CD4-positive, alpha-beta T cell treated with Interleukin-12 subunit alpha and Interleukin-12 subunit beta, for 1 hour (primary cell): ENCODE measurements at regions not wholly inside any gene's neighbourhood (a gene's known extent, or its start where the extent isn't known, plus 50 kb on each side); places are given as distances from the start of the nearest gene placed in this dataset.
"Not testable (repeated sequence)": the region's sequence is repeated elsewhere in the genome, so short reads cannot be mapped to it uniquely, and the experiment has no call there.

Source experiments
- DNase-seq: peaks from one replicate; pipeline ENCODE4 v3.0.0-alpha.2; 2020

GRCh38 chr5:94102849-94103248, 361.4 kb upstream of the POU5F2 start:
- DNase-seq = no peak

- DNase-seq = not testable (repeated sequence)
Measured at GRCh38 chr5:94097384-94097783, 356.0 kb upstream of the POU5F2 start.

- DNase-seq = no peak
Measured at GRCh38 chr5:94094793-94095441, 353.5 kb upstream of the POU5F2 start.

- DNase-seq = no peak
Measured at GRCh38 chr5:94093300-94093699, 351.9 kb upstream of the POU5F2 start.

GRCh38 chr5:94086635-94087034, 345.2 kb upstream of the POU5F2 start:
- not testable (repeated sequence) for DNase-seq

- no peak for DNase-seq
Measured at GRCh38 chr5:94086194-94086593, 344.8 kb upstream of the POU5F2 start.

- no peak for DNase-seq
Measured at GRCh38 chr5:94082405-94082804, 341.0 kb upstream of the POU5F2 start.

GRCh38 chr5:94081088-94081487, 339.7 kb upstream of the POU5F2 start:
- no peak for DNase-seq

- DNase-seq = no peak
Measured at GRCh38 chr5:94080390-94080789, 339.0 kb upstream of the POU5F2 start.

- DNase-seq = no peak
Measured at GRCh38 chr5:94072116-94072515, 330.7 kb upstream of the POU5F2 start.

GRCh38 chr5:94066437-94067207, 325.2 kb upstream of the POU5F2 start:
- no peak for DNase-seq

GRCh38 chr5:94064025-94064424, 322.6 kb upstream of the POU5F2 start:
- DNase-seq = no peak

GRCh38 chr5:94057655-94058054, 316.3 kb upstream of the POU5F2 start:
- no peak for DNase-seq

- DNase-seq = no peak
Measured at GRCh38 chr5:94057217-94057616, 315.8 kb upstream of the POU5F2 start.

- DNase-seq = not testable (repeated sequence)
Measured at GRCh38 chr5:94049307-94049922, 308.0 kb upstream of the POU5F2 start.

- DNase-seq = no peak
Measured at GRCh38 chr5:94045839-94046782, 304.7 kb upstream of the POU5F2 start.

- no peak for DNase-seq
Measured at GRCh38 chr5:94043311-94043710, 301.9 kb upstream of the POU5F2 start.

GRCh38 chr5:94040591-94041148, 299.3 kb upstream of the POU5F2 start:
- no peak for DNase-seq

- no peak for DNase-seq
Measured at GRCh38 chr5:94039101-94039500, 297.7 kb upstream of the POU5F2 start.

GRCh38 chr5:94031631-94032030, 290.2 kb upstream of the POU5F2 start:
- no peak for DNase-seq

- no peak for DNase-seq
Measured at GRCh38 chr5:94028001-94028400, 286.6 kb upstream of the POU5F2 start.

- no peak for DNase-seq
Measured at GRCh38 chr5:94027145-94027544, 285.7 kb upstream of the POU5F2 start.
